D721Med (cell line): ENCODE measurements at regions not wholly inside any gene's neighbourhood (a gene's known extent, or its start where the extent isn't known, plus 50 kb on each side); places are given as distances from the start of the nearest gene placed in this dataset.

ENCODE experiments used
- DNase-seq: peaks from one replicate; pipeline ENCODE4 v3.0.0; 2011; ENCODE audit warnings: low spot score; ENCODE audit not compliant: insufficient read length
- FAIRE-seq: peaks from 2 replicates; lab custom pipeline; 2011; peaks lifted over from hg19 to GRCh38; lab: Jason Lieb, UNC
- CTCF ChIP-seq: IDR thresholded peaks from 2 replicates; pipeline ENCODE4 v1.5.1; 2012; ENCODE audit warnings: mild to moderate bottlenecking, control low read depth; ENCODE audit not compliant: insufficient read depth; ENCODE audit errors: missing control alignments

GRCh38 chr2:146537477-146537876, 1307.4 kb upstream of the ACVR2A start:
- no peak for FAIRE-seq
- TF ChIP-seq CTCF, result no peak

GRCh38 chr2:146532509-146533147, 1312.2 kb upstream of the ACVR2A start:
- DNase-seq (no peak), FAIRE-seq (peak; percentile 97)
- TF ChIP-seq CTCF, result no peak

More at GRCh38 chr2:146537477-146537876, 1307.4 kb upstream of the ACVR2A start:
- no peak for DNase-seq

GRCh38 chr2:146532009-146532408, 1312.8 kb upstream of the ACVR2A start:
- no peak for DNase-seq
- no peak for TF ChIP-seq CTCF
- no peak for FAIRE-seq

- DNase-seq, result no peak
- FAIRE-seq, result peak; percentile 25
- no peak for TF ChIP-seq CTCF
Observed at GRCh38 chr2:146530886-146531285, 1313.9 kb upstream of the ACVR2A start.

GRCh38 chr2:146527166-146527565, 1317.7 kb upstream of the ACVR2A start:
- FAIRE-seq (no peak), DNase-seq (no peak)
- TF ChIP-seq CTCF, result no peak

- FAIRE-seq (no peak), DNase-seq (no peak)
Observed at GRCh38 chr2:146523196-146523595, 1321.6 kb upstream of the ACVR2A start.

More at GRCh38 chr2:146523196-146523595, 1321.6 kb upstream of the ACVR2A start:
- TF ChIP-seq CTCF, result peak; percentile 44
